GM12892 (cell line): ENCODE measurements at regions not wholly inside any gene's neighbourhood (a gene's known extent, or its start where the extent isn't known, plus 50 kb on each side); places are given as distances from the start of the nearest gene placed in this dataset.

Source experiments
- POLR2A ChIP-seq: IDR thresholded peaks from 2 replicates; pipeline ENCODE4 v1.6.1; 2011; ENCODE audit warnings: low read depth, low read length, control low read depth
- POLR2AphosphoS5 ChIP-seq: IDR thresholded peaks from 2 replicates; pipeline ENCODE4 v1.6.1; 2011; ENCODE audit warnings: low read depth, low read length, control low read depth
- TAF1 ChIP-seq: IDR thresholded peaks from 2 replicates; pipeline ENCODE4 v1.6.1; 2011; ENCODE audit warnings: low read depth, mild to moderate bottlenecking, control low read depth, low read length, borderline replicate concordance

DNA sequence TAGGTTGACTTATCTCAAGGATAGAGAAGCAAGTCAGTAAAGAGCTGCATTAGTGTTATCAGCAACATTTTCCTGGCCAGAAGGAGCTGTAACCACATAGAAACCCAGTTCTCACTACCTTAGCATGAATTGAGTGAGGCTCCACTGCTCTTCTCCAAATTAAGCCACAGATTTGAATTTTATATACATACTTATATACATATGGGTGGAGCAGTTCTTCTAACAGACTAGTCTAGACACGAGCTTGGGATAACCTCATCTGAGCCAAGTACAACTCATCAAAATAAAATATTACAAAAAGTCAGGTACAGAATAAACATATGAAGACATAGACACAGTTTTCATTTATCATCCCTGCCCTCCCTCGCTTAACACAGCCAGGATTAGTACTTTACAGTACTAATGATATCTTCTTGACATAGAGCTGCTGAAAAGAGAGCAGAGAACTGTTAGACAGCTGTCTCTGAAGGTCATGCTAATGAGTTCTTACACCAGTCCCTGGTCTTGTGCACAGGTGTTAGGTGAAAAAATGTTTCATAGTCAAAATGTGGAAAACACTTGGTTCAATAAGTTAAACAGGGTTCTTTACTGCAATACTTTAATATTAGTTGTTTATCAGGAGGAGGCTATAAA lies 147.4 kb upstream of the HTR1E start:
- no peak for TF ChIP-seq POLR2A
- no peak for TF ChIP-seq TAF1
- TF ChIP-seq POLR2AphosphoS5: no peak
